NCI-H2107 treated with DMSO at 0.1 percent for 48 hours (cell line): ENCODE measurements at regions not wholly inside any gene's neighbourhood (a gene's known extent, or its start where the extent isn't known, plus 50 kb on each side); places are given as distances from the start of the nearest gene placed in this dataset.
A peak's percentile ranks its signal among the peaks of the same experiment; 100 is the strongest.

Experiments
- DNase-seq: peaks from one replicate; lab custom pipeline; 2025; ENCODE audit not compliant: unreplicated experiment; lab: John Stamatoyannopoulos, UW

GRCh38 chr7:25926451-25926850 is 225.5 kb upstream of the NFE2L3 start:
- no peak for DNase-seq

- DNase-seq, result no peak
These were observed 224.9 kb upstream of the NFE2L3 start for GRCh38 chr7:25926891-25927625.

- DNase-seq, result no peak
These were observed 224.4 kb upstream of the NFE2L3 start for GRCh38 chr7:25927626-25927978.

- DNase-seq, result no peak
These were observed 223.3 kb upstream of the NFE2L3 start for GRCh38 chr7:25928549-25929330.

GRCh38 chr7:25929448-25929847 is 222.6 kb upstream of the NFE2L3 start:
- DNase-seq, result no peak

DNA sequence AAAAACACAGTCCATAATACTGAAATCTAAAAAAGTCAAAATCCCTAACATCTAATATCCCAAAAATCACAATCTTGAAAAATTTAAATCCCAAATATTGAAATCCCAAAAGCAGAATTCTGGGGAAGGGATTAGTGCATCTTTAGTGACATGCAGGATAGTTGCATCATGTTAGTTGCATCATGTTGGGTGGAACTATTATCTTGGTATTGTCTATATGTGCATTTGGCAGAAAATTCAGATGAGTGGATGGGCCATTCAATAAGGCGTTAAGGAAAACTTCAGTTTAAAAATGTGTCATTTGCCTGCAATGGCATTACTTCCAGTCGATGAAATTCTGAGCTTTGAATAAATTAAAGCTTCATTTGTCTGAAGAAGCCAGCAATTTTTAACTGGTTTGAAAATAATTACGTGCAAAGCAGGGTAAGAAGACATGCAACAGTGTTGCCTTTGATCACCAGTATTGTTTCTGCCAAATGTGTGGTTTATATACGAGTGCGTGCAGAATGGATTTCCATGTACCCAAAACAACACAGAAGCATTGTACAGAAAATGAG is 221.4 kb upstream of the NFE2L3 start:
- no peak for DNase-seq

DNA sequence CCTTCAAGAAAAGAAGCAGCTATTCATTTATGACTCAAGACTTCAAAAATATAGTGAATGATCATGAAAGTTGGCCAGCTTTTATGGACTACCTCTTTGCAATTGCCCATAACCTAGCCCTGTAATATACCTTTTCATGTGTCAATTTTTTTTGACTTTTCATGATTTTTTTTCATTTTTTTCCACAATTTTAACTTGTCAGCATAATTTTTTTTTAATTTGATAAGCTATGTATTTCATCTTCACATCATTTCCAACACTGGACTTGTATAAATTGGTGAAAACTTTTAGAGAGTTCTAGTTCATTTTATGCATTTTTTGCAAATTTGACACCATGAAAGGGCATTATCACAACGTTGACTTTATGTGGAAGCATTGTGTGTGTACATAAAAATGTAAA is 220.8 kb upstream of the NFE2L3 start:
- no peak for DNase-seq

GRCh38 chr7:25933921-25934320 is 218.1 kb upstream of the NFE2L3 start:
- no peak for DNase-seq

DNA sequence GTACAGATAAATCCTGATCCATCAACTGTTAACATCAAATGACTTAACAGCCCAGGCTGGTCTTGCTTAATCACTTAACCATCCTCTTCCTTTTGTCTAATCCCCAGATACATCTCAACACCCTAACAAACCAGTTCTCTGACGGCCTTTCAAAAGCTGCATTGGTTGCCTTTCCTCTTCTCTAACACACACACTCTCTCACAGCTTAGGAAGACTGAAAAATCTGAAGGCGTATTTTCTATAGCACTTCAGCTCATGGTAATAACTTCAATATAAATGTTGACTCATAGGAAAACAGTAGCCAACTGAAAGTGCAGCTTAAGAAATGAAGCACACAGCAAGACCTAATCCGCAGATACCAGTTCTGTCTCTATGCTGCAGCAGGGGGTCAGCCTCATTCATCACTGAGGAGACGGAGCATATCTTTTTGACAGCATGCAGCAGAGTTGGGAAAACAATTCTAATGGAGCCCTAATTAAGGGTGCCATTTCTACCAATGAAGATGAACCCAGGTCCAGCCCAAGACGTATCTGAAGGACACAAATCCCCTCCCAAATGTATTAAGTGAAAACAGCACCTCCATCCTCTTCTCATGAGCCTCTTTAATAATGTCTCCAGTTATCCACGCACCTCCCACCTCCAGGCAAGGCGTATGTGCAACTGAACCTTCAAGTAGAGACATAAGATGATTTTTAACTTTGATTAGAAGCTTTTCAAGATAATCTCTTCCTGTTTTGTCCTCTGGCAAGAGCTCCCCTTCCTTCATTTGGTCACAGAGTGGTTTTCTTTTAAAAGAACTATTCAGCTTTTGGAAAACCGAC is 211.7 kb upstream of the NFE2L3 start:
- DNase-seq, result no peak

DNA sequence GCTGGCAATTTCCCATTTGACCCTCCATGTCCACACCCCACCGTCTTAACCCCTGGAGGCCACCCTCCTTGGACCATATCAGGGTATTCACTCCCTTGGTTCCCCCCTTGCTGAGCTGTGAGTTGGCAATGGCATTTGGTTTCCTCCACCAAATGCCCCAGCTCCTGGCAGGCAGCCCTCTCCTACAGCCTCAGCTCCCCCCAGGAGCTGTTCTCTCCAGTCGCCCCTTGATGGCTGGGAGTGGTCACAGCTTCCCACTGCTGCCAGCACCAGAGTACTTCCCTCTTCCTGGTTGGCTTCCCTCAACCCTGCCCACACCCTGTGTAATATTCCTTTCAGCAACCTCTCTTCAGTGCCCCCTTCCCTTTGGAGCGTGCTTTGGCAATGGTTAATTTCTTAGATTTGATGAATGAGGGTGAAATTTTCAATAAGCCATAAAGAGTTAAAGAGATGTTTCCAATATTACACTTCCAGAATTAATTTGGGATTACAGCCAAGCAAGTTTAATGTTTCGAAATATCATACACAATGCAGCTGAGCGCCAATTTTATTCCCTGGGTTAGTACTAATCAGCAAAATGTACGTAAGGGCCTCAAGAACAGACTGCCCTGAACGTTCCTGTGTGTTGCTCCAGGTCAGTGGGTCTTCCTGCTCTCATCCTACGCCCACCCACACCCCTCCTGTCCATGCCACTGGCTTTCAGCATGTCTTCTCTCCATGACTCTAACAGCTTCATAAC is 207.1 kb upstream of the NFE2L3 start:
- DNase-seq, result no peak

- no peak for DNase-seq
These were observed 206.4 kb upstream of the NFE2L3 start for GRCh38 chr7:25945608-25946007.

GRCh38 chr7:25946181-25946580 is 205.8 kb upstream of the NFE2L3 start:
- DNase-seq, result no peak

DNA sequence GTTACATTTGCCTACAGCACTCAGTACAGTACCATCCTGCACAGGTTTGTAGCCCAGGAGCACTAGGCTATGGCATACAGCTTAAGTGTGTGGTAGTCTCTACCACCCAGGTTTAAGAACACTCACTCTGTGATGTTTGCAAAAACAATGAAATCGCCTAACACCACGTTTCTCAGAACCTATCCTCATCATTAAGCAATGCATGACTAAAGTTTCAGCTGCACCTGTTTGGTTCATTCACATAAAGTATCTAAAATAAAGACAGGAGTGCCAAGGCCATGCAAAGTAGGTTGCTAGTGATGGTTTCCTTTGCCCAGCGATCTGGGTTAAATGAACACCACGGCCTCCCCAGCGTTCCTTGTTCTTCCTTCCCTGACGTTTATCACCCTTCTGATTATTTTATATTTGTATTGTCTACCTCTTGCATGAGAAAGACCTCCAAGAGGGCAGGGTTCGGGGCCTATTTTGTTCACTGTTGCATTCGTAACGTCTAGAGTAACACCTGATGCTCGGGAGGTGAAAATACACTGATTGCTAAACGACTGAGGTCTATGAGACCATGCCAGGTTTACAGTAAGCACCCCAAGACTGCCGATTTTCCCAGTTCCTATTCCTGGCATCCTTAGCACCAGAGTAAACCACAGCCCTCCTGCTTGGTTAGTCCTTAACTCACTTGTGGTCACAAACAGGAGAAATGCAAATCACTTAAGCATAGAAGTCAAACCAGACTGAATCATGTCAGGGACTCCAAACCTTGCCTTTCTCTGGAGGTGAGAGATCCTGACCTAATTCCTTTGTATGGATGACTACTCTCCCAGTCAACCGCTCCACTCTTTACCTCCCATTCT is 204.1 kb upstream of the NFE2L3 start:
- DNase-seq, result no peak

DNA sequence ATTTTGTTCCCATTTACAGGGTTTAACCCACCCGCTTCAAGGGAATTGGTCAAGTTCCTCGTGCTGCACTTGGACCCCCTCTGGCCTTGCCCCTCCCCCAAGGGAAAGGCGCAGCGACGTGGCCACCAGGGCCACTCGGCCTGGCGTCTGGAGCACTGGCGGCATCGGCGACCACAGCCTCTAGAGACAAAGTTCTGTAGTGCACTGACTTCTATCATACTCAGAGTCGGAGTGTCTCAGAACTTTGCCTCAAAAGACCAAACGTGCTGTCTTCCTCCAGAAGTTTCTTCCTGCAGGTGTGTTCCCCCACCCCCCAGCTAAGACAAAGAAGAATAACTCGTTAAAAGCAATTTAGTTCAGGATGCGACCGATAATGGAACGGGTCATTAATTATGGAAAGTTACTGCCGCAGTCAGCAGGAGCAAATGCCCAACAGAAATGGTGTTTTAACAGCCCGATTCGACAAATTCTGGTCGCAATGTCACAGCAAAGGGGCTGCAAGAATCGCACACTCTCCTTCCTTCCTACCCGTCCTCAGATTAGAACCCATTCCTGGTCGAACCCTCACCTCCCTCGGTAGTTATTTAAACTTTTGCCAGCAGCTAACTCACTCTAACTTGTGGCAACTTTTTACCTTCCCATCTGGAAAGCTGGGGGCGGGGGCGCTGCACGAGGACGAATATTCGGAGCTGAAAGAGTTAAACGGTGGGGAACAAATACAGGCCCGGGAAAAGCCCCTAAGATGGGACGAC is 202.1 kb upstream of the NFE2L3 start:
- no peak for DNase-seq

- DNase-seq, result peak; percentile 93
These were observed 201.2 kb upstream of the NFE2L3 start for GRCh38 chr7:25950488-25951413.

DNA sequence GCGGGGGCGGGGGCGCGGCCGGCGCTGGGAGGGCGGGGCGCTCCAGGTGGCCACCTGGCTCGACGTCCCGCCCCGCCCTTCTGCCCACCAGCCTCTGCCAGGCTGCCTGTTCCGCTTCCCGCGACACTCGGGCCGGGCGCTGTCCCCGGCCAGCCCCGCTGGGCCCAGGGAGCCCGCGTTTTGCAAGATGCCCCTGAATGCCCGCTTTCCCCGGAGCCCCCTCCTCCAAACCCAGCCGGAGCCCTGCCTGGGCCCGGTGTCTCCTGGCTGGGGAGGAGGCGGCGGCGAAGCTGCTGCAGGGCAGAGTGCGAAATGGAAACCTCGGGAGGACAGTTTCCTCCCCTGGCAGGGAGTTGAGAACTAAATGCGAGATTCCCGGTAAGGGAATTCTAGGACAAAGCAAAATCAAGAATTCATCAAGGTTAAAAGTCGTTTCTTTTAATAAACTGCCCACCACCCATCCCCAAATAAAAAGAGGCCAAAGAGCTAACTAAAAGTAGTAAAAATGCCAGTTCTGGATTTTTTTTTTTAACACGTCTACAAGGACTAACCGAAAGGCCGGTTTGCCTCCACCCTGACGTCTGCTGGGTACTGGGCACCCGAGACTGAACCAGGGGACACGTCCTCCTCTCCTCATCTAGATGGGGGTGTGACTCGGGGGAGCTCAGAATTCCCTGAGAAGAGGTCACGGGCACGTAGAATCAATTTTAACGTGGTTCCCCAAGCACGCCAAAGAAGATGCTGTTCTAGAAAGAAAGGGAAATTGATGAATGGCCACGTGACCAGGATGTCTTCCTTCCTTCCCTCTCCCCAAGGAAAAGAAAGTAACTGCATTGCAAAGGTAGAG is 200.4 kb upstream of the NFE2L3 start:
- DNase-seq, result peak; percentile 74
